ENCODE measurements at regions not wholly inside any gene's neighbourhood (a gene's known extent, or its start where the extent isn't known, plus 50 kb on each side); places are given as distances from the start of the nearest gene placed in this dataset.

DNA sequence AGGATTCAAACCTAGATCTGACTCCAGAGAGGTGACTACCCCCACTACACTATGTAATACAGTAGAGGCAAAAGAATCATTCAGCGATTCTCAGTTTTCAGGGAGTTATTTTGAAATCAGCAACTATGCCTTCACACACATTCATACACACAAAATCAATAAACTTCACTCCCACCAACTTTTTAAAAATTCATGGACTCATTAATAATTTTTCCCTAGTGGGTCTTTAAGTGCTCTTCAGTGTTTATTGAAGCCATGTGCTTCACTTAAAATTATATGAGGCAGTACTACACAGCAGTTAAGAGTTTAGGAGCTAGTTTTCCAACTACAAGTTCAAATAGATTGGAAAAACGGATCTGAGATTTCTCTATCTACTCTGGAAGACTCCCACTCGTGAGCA lies 452.7 kb upstream of the ADGRB3 start (continued):
- TF ChIP-seq SP1 (IDR thresholded peaks at IDR 0.05; ENCODE audit: low read depth, low read length) (no peak), RNF2 (IDR thresholded peaks at IDR 0.05; ENCODE audit: borderline replicate concordance, low read depth, low read length, missing control alignments, poor library complexity, severe bottlenecking) (no peak), RAD21 (IDR thresholded peaks at IDR 0.05 in 1 of 2, conservative IDR thresholded peaks at IDR 0.05 in 1 of 2; ENCODE audit: low read depth in 2 of 2, low read length in 2 of 2) (no peak)

Measured in H1 (cell line).